Bronchial epithelial cell (primary cell): ENCODE measurements at regions not wholly inside any gene's neighbourhood (a gene's known extent, or its start where the extent isn't known, plus 50 kb on each side); places are given as distances from the start of the nearest gene placed in this dataset.
A peak's percentile ranks its signal among the peaks of the same experiment; 100 is the strongest.

Experiments used
- DNase-seq: peaks from one replicate; pipeline ENCODE4 v3.0.0-alpha.2; 2010; ENCODE audit warnings: low read depth
- FAIRE-seq: peaks from 2 replicates; lab custom pipeline; 2011; peaks lifted over from hg19 to GRCh38; lab: Jason Lieb, UNC
- H3K27me3 ChIP-seq: 2 replicates; pipeline ENCODE4 v1.5.1; 2011; ENCODE audit warnings: low read length; ENCODE audit not compliant: control insufficient read depth, insufficient read depth
- H3K36me3 ChIP-seq: 2 replicates; pipeline ENCODE4 v1.5.1; 2011; ENCODE audit warnings: low read length; ENCODE audit not compliant: control insufficient read depth, insufficient read depth
- H3K4me3 ChIP-seq: 2 replicates; pipeline ENCODE4 v1.5.1; 2011; ENCODE audit warnings: mild to moderate bottlenecking, low read depth, low read length, control low read depth
- CTCF ChIP-seq: IDR thresholded peaks from 2 replicates; pipeline ENCODE4 v1.5.1; 2011; ENCODE audit warnings: mild to moderate bottlenecking, moderate library complexity, low read length, control low read depth, inconsistent platforms; ENCODE audit not compliant: insufficient read depth, severe bottlenecking

GRCh38 chr9:80649496-80649895, 1039.9 kb downstream of the TLE1 start:
- FAIRE-seq (no peak), DNase-seq (no peak)
- H3K27me3 ChIP-seq = no peaks in the 10 kb centered on the region
- H3K4me3 ChIP-seq = no peak overlapping the region
- no peaks in the 10 kb centered on the region for H3K36me3 ChIP-seq
- no peak for TF ChIP-seq CTCF

GRCh38 chr9:80649001-80649420, 1040.3 kb downstream of the TLE1 start:
- DNase-seq (peak; percentile 54), FAIRE-seq (no peak)
- H3K4me3 ChIP-seq = no peak overlapping the region
- H3K27me3 ChIP-seq = no peaks in the 10 kb centered on the region
- H3K36me3 ChIP-seq = no peaks in the 10 kb centered on the region
- TF ChIP-seq CTCF = no peak

GRCh38 chr9:80648336-80648735, 1041.0 kb downstream of the TLE1 start:
- TF ChIP-seq CTCF = no peak
- no peaks in the 10 kb centered on the region for H3K36me3 ChIP-seq
- FAIRE-seq (no peak), DNase-seq (no peak)
- no peaks in the 10 kb centered on the region for H3K27me3 ChIP-seq
- no peak overlapping the region for H3K4me3 ChIP-seq

GRCh38 chr9:80646211-80646610, 1043.1 kb downstream of the TLE1 start:
- DNase-seq (no peak), FAIRE-seq (no peak)
- H3K4me3 ChIP-seq = no peak overlapping the region
- H3K27me3 ChIP-seq = no peaks in the 10 kb centered on the region
- TF ChIP-seq CTCF = no peak
- H3K36me3 ChIP-seq = no peaks in the 10 kb centered on the region

GRCh38 chr9:80644044-80644443, 1045.3 kb downstream of the TLE1 start:
- Histone ChIP-seq H3K36me3 (no peaks in the 10 kb centered on the region), H3K4me3 (no peak overlapping the region), H3K27me3 (no peaks in the 10 kb centered on the region)
- no peak for TF ChIP-seq CTCF
- FAIRE-seq (no peak), DNase-seq (no peak)

- FAIRE-seq (no peak), DNase-seq (no peak)
- Histone ChIP-seq H3K4me3 (no peak overlapping the region), H3K27me3 (no peaks in the 10 kb centered on the region), H3K36me3 (no peaks in the 10 kb centered on the region)
- no peak for TF ChIP-seq CTCF
Observed at GRCh38 chr9:80635065-80635464, 1054.3 kb downstream of the TLE1 start.
